Heart right ventricle (tissue), 16 donors: ENCODE measurements at regions not wholly inside any gene's neighbourhood (a gene's known extent, or its start where the extent isn't known, plus 50 kb on each side); places are given as distances from the start of the nearest gene placed in this dataset.

Experiments used
- ATAC-seq, 8 donors: fragments of 200-7000 bp; cut with Tn5 transposase; one replicate each; pipeline ENCODE4 v1.9.1; 2020; ENCODE audit warnings: mild to moderate bottlenecking in 8 of 8, moderate library complexity in 8 of 8, moderate number of reproducible peaks in 1 of 8
- DNase-seq, 2 donors: peaks; one replicate each; pipeline ENCODE4 v3.0.0-alpha.2; 2020
- H3K27ac ChIP-seq, 10 donors: fragments of 200-600 bp; sonication (generic) in 2 of 10; one replicate each; pipeline versions ENCODE4 v1.5.0 to v1.8.0; 2020 to 2022; ENCODE audit warnings: mild to moderate bottlenecking in 3 of 10
- H3K27me3 ChIP-seq, 7 donors: fragments of 200-600 bp; one replicate each; pipeline ENCODE4 v1.8.0; 2021 to 2022; ENCODE audit warnings: mild to moderate bottlenecking in 2 of 7
- H3K36me3 ChIP-seq, 9 donors: fragments of 200-600 bp; sonication (generic) in 1 of 9; one replicate each; pipeline versions ENCODE4 v1.5.0 to v1.8.0; 2020 to 2022; ENCODE audit warnings: mild to moderate bottlenecking in 2 of 9
- H3K4me1 ChIP-seq, 9 donors: fragments of 200-600 bp; sonication (generic) in 1 of 9; one replicate each; pipeline versions ENCODE4 v1.5.0 to v1.8.0; 2020 to 2022; ENCODE audit warnings: mild to moderate bottlenecking in 4 of 9
- H3K4me3 ChIP-seq, 10 donors: fragments of 200-600 bp; sonication (generic) in 2 of 10; one replicate each; pipeline versions ENCODE4 v1.5.0 to v1.8.0; 2020 to 2022; ENCODE audit warnings: mild to moderate bottlenecking in 7 of 10, moderate library complexity in 2 of 10
- H3K9me3 ChIP-seq, 11 donors: fragments of 200-600 bp in 10 of 11; sonication (generic) in 2 of 11; one replicate each; pipeline versions ENCODE4 v1.5.0 to v1.8.0; 2013 to 2022; ENCODE audit warnings: mild to moderate bottlenecking in 2 of 11, control low read depth in 1 of 11, moderate library complexity in 1 of 11
- CTCF ChIP-seq, 9 donors: fragments of 200-600 bp; sonication (generic) in 2 of 9; IDR thresholded peaks; one replicate each; pipeline versions ENCODE4 v1.5.0 to v1.8.0; 2021 to 2022; ENCODE audit warnings: antibody characterized with exemption in 9 of 9, mild to moderate bottlenecking in 5 of 9, moderate library complexity in 1 of 9
- WGBS, 2 donors: extraction: QIAGEN DNeasy Blood & Tissue Kit; methylation state at CpG; one replicate each; pipeline ENCODE4 v1.1.7; 2013; ENCODE audit warnings: inconsistent platforms in 1 of 2; 5-methylcytosine and 5-hydroxymethylcytosine counted together
- intact Hi-C, 10 donors: fragments of 100-400 bp; cut with DNase I; formaldehyde crosslinking; loops; one replicate each; pipeline versions ENCODE4 v1.11.1 to v1.14.2; 2022
- donor health status: Arrhythmogenic right ventricular cardiomyopathy.
- donor health status: ischemic (EF 13 %, LVEDD 7.1; RV severe dilation, severe dysfunction).
- donor health status: healthy with polysubstance abuse.
- donor health status: DM: no; HTN: yes; CAD: no.
- donor health status: DM: no; HTN: no; CAD: no.
- donor health status: ischemic (EF 25% LVEDD 6.9; RV normal size, moderate dysfunction).
- donor health status: ischemic (EF 25% LVEDD 5.7; RV mildly dilated, moderate dysfunction).
- donor health status: healthy.
- donor health status: DM: yes; HTN: yes; CAD: no.
- donor health status: Ischemic cardiomyopathy.
- donor health status: ischemic (EF 35%, LVEDD 5.7; RV mildly dilated, moderate dysfunction).
- donor health status: nonischemic (EF 11% LVEDD 7.7; RV severe dilation, severe dysfunction).
- donor health status: DM: yes; HTN: yes; CAD: no.
- donor health status: PGD.
- donor health status: ischemic (EF 29% LVEDD 5.4; RV normal size, mild dysfunction).
- donor health status: nonischemic (EF 23%, LVEDD 6.1; RV moderate dilation, normal function).

GRCh38 chr6:138590796-138591709, 91.8 kb upstream of the NHSL1 start:
- no peaks in the 10 kb centered on the region for H3K27me3 ChIP-seq
- no peaks in the 10 kb centered on the region for H3K9me3 ChIP-seq
- DNase-seq (peak in 1 of 2 donors; percentile 72), ATAC-seq (peak in 7 of 8 donors; percentile 25 to 71 (median 39))
- peak; percentile 64 to 89 (median 84) for TF ChIP-seq CTCF (IDR thresholded peaks at IDR 0.05)
- no peaks in the 10 kb centered on the region for H3K36me3 ChIP-seq
- WGBS, 2 donors: 13 to 22% methylated on average over 3 of the region's 3 CpGs
- intact Hi-C loops: loop anchor here in 9 of 10 donors (1.0 to 10.0 kb wide), 10 partner anchors 101 to 479 kb away; no protein-coding TSS in a partner anchor
- peaks cover 0 to 40% (median 9%) of the 10 kb centered on the region in 9 donors for H3K4me1 ChIP-seq
- no peak overlapping the region for H3K4me3 ChIP-seq
- H3K27ac ChIP-seq: no peak overlapping the region

- no peak for ATAC-seq
- Histone ChIP-seq H3K27me3 (no peaks in the 10 kb centered on the region), H3K36me3 (no peaks in the 10 kb centered on the region), H3K4me1 (peaks cover 0 to 40% (median 9%) of the 10 kb centered on the region in 9 donors), H3K27ac (peak overlapping the region in 8 of 10 donors; percentile 36 to 88 (median 76)), H3K9me3 (no peaks in the 10 kb centered on the region), H3K4me3 (peak overlapping the region in 4 of 10 donors; percentile 7 to 32 (median 8))
- 39 to 97% methylated on average over 1 of the region's 1 CpG for WGBS, 2 donors
- no peak for TF ChIP-seq CTCF (IDR thresholded peaks at IDR 0.05)
- DNase-seq: no peak
- intact Hi-C loops: loop anchor here in 8 of 10 donors (2.0 to 10.0 kb wide), 8 partner anchors 100 to 480 kb away; partner anchors contain the start of gene CCDC28A (in 1 of the 8)
These were observed 93.4 kb upstream of the NHSL1 start for GRCh38 chr6:138592749-138593123.

- ATAC-seq (peak; percentile 78 to 96 (median 90)), DNase-seq (peak in 1 of 2 donors; percentile 77)
- H3K9me3 ChIP-seq: no peaks in the 10 kb centered on the region
- H3K36me3 ChIP-seq: no peaks in the 10 kb centered on the region
- no peak for TF ChIP-seq CTCF (IDR thresholded peaks at IDR 0.05)
- H3K27ac ChIP-seq: peak overlapping the region in 9 of 10 donors; percentile 16 to 88 (median 74)
- peaks cover 0 to 40% (median 9%) of the 10 kb centered on the region in 9 donors for H3K4me1 ChIP-seq
- WGBS, 2 donors: 24 to 34% methylated on average over 12 of the region's 12 CpGs
- intact Hi-C loops: loop anchor here in 8 of 10 donors (2.0 to 10.0 kb wide), 8 partner anchors 99 to 481 kb away; partner anchors contain the start of gene CCDC28A (in 1 of the 8)
- no peaks in the 10 kb centered on the region for H3K27me3 ChIP-seq
- peak overlapping the region in 4 of 10 donors; percentile 7 to 32 (median 8) for H3K4me3 ChIP-seq
These were observed 94.0 kb upstream of the NHSL1 start for GRCh38 chr6:138593124-138593877.
